ENCODE measurements at regions not wholly inside any gene's neighbourhood (a gene's known extent, or its start where the extent isn't known, plus 50 kb on each side); places are given as distances from the start of the nearest gene placed in this dataset.
"Not testable (repeated sequence)": the region's sequence is repeated elsewhere in the genome, so short reads cannot be mapped to it uniquely, and the experiment has no call there.

GRCh38 chr15:20105011-20105990 lies 436.3 kb downstream of the GOLGA6L6 start:
- TF ChIP-seq CTCF (IDR thresholded peaks at IDR 0.05); POLR2AphosphoS5 (IDR thresholded peaks at IDR 0.05; ENCODE audit: low read depth, low read length): not testable (repeated sequence)
